Stimulated activated CD4-positive, alpha-beta T cell treated with anti-CD3 and anti-CD28 coated beads, Interleukin-4, amount 100 ng/mL, for 48 hours (primary cell): ENCODE measurements at regions not wholly inside any gene's neighbourhood (a gene's known extent, or its start where the extent isn't known, plus 50 kb on each side); places are given as distances from the start of the nearest gene placed in this dataset.

Experiments used
- DNase-seq, 2 donors: peaks; one replicate each; pipeline ENCODE4 v3.0.0-alpha.2; 2020; ENCODE audit warnings: low read depth in 2 of 2

- DNase-seq = no peak
Measured at GRCh38 chr1:14100919-14101318, 400.9 kb downstream of the PRDM2 start.

DNA sequence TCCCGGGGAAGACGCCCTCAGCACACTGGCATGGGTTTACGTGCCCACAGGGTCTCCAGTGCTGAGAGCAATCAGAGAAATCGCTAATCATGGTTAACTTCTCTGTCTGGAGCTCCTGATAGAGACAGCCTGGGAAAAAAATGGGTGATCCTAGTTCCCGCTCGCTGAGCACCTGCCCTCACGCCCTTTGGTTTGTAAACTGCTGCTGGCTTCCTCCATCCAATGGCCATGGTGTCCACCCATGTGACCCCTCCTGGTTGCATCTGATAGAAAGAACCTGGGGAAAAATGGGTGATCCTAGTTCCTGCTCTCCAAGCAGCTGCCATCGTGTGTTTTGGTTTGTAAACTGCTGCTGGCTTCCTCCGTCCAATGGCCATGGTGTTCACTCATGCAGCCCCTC is 402.2 kb downstream of the PRDM2 start:
- DNase-seq = no peak

DNA sequence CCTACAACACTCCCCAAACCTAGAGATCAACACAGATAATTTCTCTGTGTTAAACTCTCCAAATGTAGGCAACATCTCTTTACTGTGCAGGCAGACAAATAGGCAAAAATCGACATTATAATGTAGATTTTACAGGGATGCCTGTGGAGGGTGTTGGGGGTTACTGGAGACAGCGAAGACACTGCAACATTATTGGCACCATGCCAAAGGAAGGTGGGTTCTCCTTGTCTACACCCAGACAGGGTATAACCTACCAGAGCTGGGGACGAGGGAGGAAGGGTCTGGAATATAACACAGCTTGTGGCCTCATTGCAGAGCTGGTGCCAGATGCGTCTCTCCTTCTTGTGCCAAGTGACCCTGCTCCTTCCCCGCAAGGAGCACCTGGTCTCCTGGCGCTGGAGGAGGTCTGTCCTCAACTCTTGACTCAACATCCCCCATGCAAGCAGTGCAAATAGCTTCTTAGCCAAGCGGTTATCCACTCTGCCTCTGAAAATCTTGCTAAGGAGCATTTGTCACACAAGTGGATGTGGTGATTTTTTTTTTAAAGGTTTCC is 404.0 kb downstream of the PRDM2 start:
- DNase-seq = no peak

- no peak for DNase-seq
Measured at GRCh38 chr1:14106126-14106525, 406.1 kb downstream of the PRDM2 start.

GRCh38 chr1:14106679-14107313 is 406.8 kb downstream of the PRDM2 start:
- no peak for DNase-seq

- no peak for DNase-seq
Measured at GRCh38 chr1:14108356-14109275, 408.6 kb downstream of the PRDM2 start.

DNA sequence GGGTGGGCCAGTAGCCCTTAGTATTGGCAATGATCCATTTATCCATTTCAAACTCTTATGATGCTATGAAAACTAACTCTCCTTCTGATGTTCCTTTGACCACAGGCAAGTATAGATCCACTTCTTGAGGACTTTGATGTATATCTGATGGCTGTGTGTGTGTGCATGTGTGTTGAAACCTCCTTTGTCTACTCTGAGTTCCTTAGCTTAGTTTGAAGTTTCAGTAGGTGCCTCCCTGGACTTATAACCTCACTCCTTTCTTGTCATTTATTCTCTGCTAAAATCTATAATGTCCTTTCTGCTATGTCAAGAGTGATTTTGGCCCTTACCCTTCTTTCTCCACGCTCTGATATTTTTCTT is 409.3 kb downstream of the PRDM2 start:
- no peak for DNase-seq

GRCh38 chr1:14110040-14110439 is 410.1 kb downstream of the PRDM2 start:
- no peak for DNase-seq

DNA sequence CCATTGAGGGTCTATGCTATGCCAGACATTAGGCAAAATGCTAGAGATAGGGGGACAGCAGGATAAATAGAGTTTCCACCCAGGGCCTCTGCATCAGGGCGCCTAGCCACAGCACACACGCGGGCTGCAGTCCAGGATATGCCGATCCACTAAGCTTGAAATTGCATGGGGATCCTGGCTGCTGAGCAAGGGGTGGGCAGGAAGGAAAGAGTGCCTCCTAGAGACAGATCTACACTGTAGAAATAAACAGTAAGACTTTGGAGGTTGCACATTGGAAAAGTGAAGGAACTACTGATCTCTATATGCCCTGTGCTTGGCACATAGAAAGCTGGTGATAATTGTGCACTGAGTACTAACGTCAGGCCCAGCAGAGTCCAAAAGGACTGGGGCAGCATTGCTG is 411.1 kb downstream of the PRDM2 start:
- no peak for DNase-seq

- no peak for DNase-seq
Measured at GRCh38 chr1:14112613-14113012, 412.6 kb downstream of the PRDM2 start.

DNA sequence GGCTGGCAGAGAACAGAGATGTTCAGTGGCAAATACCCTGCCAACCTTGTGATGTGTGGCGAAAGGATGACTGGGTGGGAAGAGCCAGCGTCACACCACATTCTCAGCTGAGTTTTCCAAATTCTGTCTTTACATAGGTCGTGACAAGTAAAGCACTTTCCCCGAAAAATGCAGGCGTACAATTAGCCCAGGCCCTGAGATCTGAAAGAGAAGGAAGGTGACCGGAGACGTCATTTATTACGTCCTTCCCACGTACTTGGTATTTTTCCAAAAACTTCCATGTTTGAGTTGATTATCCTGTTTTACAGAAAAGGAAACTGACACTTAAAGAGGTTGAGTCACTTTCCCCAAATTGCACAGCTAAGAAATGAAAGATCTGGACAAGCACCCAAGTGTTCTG is 413.3 kb downstream of the PRDM2 start:
- DNase-seq = no peak

- no peak for DNase-seq
Measured at GRCh38 chr1:14113841-14114567, 414.0 kb downstream of the PRDM2 start.

- DNase-seq = no peak
Measured at GRCh38 chr1:14115976-14116375, 416.0 kb downstream of the PRDM2 start.

- no peak for DNase-seq
Measured at GRCh38 chr1:14117700-14118099, 417.7 kb downstream of the PRDM2 start.

DNA sequence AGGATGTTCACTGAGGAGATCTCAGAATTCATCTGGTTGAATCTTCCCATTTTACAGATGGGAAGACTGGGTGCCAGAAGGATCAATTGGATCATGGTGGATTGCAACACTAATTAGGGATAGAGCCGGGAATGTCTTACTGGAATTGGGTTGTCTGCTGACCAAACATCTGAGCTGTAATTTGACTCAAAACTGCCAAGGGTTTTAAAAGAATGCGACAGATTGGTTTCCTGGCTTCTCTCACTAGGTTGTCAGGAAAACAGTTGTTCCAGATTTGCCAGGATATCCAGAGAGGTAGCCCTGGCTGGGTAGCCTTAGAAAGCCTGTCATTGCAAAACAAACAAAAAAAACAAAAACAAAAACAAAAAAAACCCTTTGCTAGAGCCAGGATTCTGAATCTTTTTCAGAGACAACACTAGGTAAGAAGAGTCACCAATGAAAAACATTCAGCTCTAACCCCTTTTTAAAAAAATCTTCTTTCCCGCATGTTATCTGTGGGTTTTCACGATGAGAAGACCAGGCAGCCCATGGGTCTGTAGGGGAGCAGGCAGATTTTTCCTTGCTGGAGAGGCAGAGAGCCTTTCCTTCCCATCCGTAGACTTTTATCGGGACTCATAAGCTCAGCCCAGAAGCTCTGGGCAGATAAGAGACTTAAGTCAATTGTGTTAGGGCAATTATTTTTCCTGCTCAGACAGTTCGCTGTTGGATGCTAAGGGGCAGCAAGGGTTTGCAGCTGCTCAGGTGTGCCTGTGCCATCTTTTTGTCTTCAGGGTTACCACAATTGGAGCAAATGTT is 418.9 kb downstream of the PRDM2 start:
- DNase-seq = no peak

DNA sequence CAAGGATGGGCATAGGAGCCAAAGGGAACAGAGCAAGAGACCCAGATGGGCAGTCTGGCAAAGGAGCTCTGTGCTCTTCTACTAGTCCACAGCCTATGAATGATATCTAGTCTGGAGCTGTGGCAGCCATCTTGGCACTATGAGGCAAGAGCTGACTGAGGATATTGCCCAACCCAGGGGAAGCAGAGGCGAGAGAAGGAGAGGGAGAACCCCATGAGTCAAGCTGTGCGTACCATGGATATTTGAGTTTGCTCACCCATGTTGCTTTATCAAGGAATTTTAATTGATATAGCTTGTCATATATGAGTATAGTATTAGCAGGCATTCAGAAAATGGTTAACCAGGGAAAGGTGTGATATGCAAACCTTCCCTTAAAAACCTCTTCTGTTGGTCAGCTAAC is 420.9 kb downstream of the PRDM2 start:
- DNase-seq = no peak

GRCh38 chr1:14128096-14128495 is 428.1 kb downstream of the PRDM2 start:
- DNase-seq = no peak

- DNase-seq = no peak
Measured at GRCh38 chr1:14129009-14129408, 429.0 kb downstream of the PRDM2 start.

GRCh38 chr1:14135070-14135469 is 435.1 kb downstream of the PRDM2 start:
- DNase-seq = no peak

GRCh38 chr1:14136152-14136763 is 436.3 kb downstream of the PRDM2 start:
- DNase-seq = no peak

DNA sequence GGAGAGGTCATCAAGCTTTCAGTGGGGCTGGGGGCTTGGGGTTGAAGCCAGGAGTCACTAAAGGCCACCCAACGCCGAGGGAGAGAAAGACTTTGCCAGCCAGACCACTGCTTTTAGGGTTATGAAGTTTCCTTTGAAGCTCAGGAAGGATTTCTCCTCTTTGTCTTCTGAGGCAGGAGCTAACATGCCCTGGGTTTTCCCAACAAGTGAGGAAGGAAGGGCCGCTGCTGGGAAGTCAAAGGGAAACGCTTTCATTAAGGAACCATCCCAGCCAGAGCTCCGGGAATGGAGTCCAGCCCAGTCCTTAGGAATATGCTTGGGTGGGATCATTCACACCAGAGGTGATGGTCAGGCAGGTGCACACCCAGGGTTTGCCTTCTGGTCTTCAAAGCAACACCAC is 436.9 kb downstream of the PRDM2 start:
- no peak for DNase-seq
